Heart left ventricle (tissue), 13 donors: ENCODE measurements at regions not wholly inside any gene's neighbourhood (a gene's known extent, or its start where the extent isn't known, plus 50 kb on each side); places are given as distances from the start of the nearest gene placed in this dataset.

Experiments used
- CTCF ChIP-seq, 12 donors: fragments of 200-600 bp; sonication (generic) in 4 of 12; IDR thresholded peaks; one replicate each; pipeline versions ENCODE4 v1.5.0 to v1.8.0; 2018 to 2022; ENCODE audit warnings: antibody characterized with exemption in 12 of 12, mild to moderate bottlenecking in 5 of 12
- POLR2A ChIP-seq, 2 donors: fragments of 450-650 bp; IDR thresholded peaks; one replicate each; pipeline ENCODE4 v1.6.1; 2017; ENCODE audit warnings: antibody characterized with exemption in 2 of 2, mild to moderate bottlenecking in 2 of 2, moderate library complexity in 2 of 2
- donor health status: ischemic (EF 13 %, LVEDD 7.1; RV severe dilation, severe dysfunction).
- donor health status: DM: no; HTN: yes; CAD: no.
- donor health status: DM: no; HTN: no; CAD: no.
- donor health status: ischemic (EF 25% LVEDD 6.9; RV normal size, moderate dysfunction).
- donor health status: ischemic (EF 25% LVEDD 5.7; RV mildly dilated, moderate dysfunction).
- donor health status: ischemic (EF 35%, LVEDD 5.7; RV mildly dilated, moderate dysfunction).
- donor health status: nonischemic (EF 11% LVEDD 7.7; RV severe dilation, severe dysfunction).
- donor health status: DM: yes; HTN: yes; CAD: no.
- donor health status: PGD.
- donor health status: ischemic (EF 29% LVEDD 5.4; RV normal size, mild dysfunction).
- donor health status: nonischemic (EF 23%, LVEDD 6.1; RV moderate dilation, normal function).

- TF ChIP-seq POLR2A (IDR thresholded peaks at IDR 0.05): no peak
- TF ChIP-seq CTCF (IDR thresholded peaks at IDR 0.05): no peak
Observed at GRCh38 chr5:62729675-62730074, 151.1 kb downstream of the LRRC70 start.
